Fibroblast of skin of right biceps (primary cell): ENCODE measurements at regions not wholly inside any gene's neighbourhood (a gene's known extent, or its start where the extent isn't known, plus 50 kb on each side); places are given as distances from the start of the nearest gene placed in this dataset.

Experiments
- DNase-seq: peaks from one replicate; pipeline ENCODE4 v3.0.0-alpha.2; 2013

DNA sequence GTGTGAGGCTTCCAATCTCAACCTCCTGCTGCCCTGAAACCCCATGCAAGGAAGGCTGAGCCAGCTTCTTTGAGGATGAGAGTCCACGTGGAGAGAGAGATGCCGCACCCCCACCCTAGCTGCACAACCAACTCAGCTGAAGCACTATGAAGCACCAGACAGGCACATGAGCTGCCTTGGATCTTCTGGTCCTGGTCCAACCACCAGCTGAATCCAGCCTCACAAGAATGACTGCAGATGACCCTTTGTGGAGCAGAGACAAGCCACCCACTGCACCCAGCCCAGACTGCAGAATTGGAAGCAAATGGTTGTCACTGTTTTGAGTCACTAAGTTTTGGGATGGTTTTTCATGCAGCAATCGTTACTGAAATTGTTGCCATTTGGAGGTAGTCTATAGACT lies 149.6 kb upstream of the SYT13 start:
- DNase-seq, result no peak

DNA sequence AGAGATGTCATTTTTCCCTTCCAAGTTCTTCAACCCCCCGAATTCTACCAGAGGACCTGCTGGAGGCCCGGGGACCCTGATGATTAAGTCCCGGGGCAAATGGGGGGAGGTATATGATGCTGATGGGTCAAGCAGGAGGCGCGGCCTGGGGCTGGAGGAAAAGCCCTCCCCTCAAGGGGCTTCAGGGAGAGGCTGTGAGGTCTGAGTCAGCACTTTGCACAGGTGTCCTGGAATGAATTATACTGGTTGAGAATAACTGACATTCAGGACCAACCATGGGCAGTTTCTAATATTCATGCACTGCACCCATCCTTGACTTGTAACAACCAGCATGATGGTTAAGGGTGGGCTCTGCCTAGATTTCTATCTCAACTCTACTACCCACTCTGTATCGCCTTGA lies 146.8 kb upstream of the SYT13 start:
- DNase-seq, result no peak

GRCh38 chr11:45432100-45432499 lies 146.0 kb upstream of the SYT13 start:
- DNase-seq, result no peak

DNA sequence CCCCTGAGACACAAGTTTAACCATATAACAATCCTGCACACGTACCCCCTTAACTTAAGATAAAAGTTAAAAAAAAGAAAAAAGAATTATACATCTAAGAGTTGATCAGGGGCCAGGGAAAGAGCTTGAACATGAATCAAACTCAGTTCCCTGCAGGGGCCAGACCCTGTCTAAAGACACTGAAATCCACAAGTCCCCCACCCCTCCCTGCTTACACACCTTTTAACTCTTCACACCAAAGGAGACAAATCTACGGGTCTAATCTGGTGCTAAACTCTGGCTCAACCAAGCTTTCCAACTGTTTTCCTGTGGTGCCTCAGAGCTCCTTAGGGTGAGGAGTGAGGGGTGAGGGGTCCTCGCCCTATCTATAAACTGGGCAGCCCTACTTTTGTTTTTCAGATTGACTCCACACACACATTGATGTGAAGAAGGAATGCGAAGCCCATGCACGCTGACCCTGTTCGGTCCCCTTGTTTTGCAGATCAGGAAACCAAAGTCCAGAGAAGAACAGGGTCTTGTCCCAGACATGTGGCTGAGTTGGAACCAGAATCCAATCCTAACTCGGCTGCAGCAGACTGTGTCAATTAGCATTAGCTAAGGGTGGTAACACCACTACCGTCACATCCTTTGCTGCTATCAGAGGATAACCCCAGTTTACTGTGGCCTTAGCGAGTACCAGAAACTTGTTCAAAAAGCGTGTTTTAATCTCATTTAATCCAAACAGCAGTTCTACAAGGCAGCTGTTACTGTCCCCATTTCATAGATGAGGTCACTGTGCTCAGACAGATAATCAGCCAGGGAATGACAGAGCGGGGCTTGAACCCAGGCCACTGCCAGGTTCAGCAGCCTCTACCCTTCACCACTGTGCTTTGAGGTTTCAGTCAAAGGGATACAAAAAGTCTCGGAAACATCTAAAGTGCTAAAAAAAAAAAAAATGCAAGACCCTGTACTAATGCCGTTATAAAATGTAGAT lies 145.2 kb upstream of the SYT13 start:
- no peak for DNase-seq

DNA sequence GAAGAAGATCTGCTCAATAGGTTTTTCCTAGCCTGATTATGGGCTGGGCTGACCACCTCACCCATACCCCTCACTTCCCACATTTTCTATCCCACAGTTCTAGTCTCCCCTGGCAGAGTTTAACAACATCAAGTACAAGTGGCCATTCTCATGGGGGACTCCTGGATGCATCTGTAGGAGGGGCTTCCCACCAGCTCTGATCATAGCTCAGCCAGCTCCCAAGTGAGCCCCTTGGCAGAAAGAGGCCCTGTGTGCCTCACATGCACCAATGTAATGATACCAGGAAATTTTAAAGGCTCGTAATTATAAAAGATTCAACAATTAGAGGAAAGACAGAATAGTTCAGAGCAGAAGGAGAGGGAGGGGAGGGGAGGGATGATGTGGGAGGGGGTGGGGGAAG lies 144.2 kb upstream of the SYT13 start:
- DNase-seq, result no peak

DNA sequence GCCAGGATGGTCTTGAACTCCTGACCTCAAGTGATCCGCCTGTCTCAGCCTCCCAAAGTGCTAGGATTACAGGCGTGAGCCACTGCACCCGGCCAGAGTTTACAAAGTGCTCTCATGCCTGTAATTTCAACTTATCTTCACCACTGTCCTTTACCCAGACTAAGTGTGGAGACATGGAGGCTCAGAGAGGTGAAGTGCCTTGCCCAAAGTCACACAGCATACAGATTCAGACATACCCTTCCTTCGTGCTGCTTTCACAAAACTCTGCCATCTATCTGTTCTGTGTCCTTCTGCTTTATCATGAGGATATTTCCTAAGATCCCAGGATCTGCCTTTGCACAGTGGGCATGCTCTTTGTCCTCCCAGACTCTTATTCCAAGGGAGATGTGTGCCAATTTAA lies 143.6 kb upstream of the SYT13 start:
- no peak for DNase-seq

DNA sequence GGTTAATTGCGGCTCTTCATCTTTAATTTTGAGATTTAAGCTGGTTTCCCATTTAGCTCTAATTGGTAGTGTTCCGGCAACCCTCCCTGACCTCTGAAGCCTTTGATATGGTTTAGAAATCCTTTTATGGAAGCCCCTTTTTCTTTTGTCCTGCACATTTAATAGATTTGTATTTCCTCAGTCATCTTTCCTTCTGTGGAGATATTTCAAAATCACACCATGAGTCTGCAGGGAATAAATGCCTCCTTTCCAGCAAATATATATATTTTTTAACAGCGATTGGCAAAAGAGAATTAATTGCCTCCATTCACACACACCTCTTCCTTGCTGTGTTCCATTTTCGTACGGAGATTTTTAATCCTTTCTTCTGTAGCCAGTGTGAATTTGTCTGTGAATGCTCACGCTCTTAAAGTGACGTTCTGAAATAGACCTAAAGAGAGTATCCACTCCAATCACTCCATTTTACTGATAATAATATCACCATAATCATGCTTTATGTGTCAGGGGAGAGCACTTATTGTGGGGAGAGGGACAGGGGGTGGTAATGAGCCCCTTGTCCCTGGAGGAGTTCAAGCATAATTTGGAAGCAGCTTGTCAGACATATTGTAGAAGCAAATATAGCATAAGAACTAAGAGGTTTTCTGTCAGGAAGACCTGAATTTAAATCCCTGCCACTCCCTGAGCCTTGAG lies 142.5 kb upstream of the SYT13 start:
- no peak for DNase-seq

DNA sequence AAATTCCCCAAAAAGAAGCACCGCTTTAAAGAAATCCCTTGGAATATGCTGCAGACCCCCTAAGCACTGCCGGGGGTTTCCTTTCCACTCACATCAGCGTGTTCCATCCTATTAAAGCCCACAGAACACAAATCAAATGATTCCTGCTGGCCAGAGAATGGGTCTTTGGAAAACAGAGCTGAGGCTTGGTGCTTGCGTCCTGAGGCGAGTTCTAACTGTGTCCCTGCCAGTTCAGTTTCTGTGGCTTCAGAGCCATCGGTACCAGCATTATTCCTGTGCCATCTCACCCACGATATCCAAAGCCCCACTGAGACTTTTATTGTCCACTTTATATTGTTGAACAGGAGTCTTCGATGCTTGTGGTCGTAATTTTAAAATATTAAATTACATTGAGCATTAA lies 142.0 kb upstream of the SYT13 start:
- DNase-seq, result no peak

GRCh38 chr11:45424411-45425180 lies 138.5 kb upstream of the SYT13 start:
- no peak for DNase-seq

GRCh38 chr11:45423475-45424120 lies 137.5 kb upstream of the SYT13 start:
- DNase-seq, result no peak

- no peak for DNase-seq
Measured at GRCh38 chr11:45423036-45423435, 136.9 kb upstream of the SYT13 start.

- DNase-seq, result no peak
Measured at GRCh38 chr11:45414088-45414487, 127.9 kb upstream of the SYT13 start.

GRCh38 chr11:45413156-45413858 lies 127.2 kb upstream of the SYT13 start:
- no peak for DNase-seq

DNA sequence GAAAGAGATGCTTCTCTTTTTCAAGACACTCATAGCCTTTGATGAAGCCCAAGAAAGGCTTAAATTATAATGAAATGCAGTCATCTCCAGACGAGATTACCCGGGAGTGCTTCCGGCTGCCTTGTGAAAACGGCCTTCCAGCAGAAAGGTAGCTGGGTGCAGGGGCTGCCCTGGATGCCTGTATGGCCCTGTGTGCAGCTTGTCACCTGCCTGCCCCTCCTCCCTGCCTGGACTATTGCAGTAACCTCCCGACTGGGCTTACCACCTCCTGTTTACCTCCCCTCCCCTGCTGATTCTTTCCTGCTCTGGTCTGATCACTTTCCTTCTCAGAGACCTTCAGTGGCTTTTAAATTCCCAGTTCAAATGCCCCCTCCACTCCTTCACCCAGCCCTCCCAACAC lies 126.4 kb upstream of the SYT13 start:
- no peak for DNase-seq

- peak; percentile 55 for DNase-seq
Measured at GRCh38 chr11:45412051-45412471, 125.9 kb upstream of the SYT13 start.

DNA sequence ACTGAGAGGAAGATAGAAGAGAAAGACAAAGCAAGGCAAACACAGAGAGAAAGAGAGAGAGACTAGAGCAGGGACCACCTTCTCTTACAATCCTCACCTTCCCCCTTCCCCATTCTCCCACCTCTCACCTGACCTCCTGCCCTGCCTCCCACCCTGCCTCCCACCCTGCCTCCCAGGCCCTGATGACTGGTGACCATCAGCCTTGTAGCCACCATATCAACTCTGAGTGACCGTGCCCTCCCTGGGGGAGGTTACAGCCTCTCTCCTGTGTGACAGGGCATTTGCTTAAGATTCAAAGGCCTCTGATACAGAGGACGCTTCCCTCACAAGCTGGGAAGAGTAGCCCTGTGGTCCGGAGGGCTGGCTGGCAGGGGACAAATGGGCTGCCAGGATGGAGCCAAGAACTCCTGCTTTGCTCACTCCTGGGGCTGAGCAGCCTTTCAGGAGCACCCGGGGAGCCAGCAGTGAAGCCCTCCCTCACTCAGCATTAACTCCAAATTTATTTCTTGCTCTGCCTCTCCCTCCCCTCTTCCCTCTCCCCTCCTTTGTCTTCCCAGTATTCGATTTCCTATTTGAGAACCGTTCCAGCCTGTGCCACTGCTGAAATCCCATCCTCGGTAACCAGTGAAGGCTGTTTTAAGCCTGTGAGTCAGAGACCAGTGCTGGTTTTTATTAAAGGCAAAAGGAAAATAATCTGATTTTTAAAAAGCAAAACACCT lies 125.2 kb upstream of the SYT13 start:
- peak; percentile 73 for DNase-seq

- DNase-seq, result no peak
Measured at GRCh38 chr11:45410391-45411227, 124.5 kb upstream of the SYT13 start.

DNA sequence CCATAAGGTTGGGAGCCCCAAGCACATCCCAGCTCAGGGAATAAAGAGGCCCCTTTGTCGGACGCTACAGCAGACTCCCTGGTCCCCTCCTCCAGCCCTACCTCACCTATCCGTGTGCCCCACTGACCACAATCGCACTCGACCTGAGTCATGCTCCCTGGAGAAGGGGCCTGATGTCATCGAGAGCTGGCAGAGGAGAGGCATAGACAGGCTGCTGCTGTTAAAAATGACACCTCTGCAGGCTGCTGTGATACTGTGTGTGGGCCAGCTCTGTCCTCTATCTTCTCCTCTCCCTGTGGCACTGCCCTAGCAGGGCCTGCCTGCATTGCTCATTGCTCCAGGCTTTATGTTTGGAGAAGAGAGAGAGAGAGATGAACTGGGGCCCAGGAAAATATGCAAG lies 123.4 kb upstream of the SYT13 start:
- DNase-seq, result peak; percentile 16

GRCh38 chr11:45407226-45407625 lies 121.1 kb upstream of the SYT13 start:
- DNase-seq, result no peak

- DNase-seq, result no peak
Measured at GRCh38 chr11:45405916-45406670, 120.0 kb upstream of the SYT13 start.
